H54 (cell line): ENCODE measurements at regions not wholly inside any gene's neighbourhood (a gene's known extent, or its start where the extent isn't known, plus 50 kb on each side); places are given as distances from the start of the nearest gene placed in this dataset.

Experiments used
- DNase-seq: peaks from one replicate; pipeline ENCODE4 v3.0.0; 2011; ENCODE audit warnings: low spot score, mixed read lengths; ENCODE audit not compliant: insufficient read length
- FAIRE-seq: peaks from 3 replicates; lab custom pipeline; 2011; peaks lifted over from hg19 to GRCh38; lab: Jason Lieb, UNC
- POLR2A ChIP-seq: IDR thresholded peaks from 2 replicates; pipeline ENCODE4 v1.6.1; 2011; ENCODE audit warnings: low read depth, mild to moderate bottlenecking, low read length

GRCh38 chrX:20825984-20826383 lies 548.2 kb upstream of the CNKSR2 start:
- FAIRE-seq (no peak), DNase-seq (no peak)
- TF ChIP-seq POLR2A = no peak

GRCh38 chrX:20803971-20804370 lies 537.3 kb upstream of the RPS6KA3 start:
- TF ChIP-seq POLR2A = no peak
- DNase-seq = no peak
- no peak for FAIRE-seq

GRCh38 chrX:20802036-20802435 lies 535.3 kb upstream of the RPS6KA3 start:
- DNase-seq (no peak), FAIRE-seq (no peak)
- no peak for TF ChIP-seq POLR2A

- no peak for DNase-seq
- FAIRE-seq = no peak
Observed at GRCh38 chrX:20796450-20796849, 529.7 kb upstream of the RPS6KA3 start.

GRCh38 chrX:20789103-20789502 lies 522.4 kb upstream of the RPS6KA3 start:
- DNase-seq = no peak
- FAIRE-seq = no peak

More at GRCh38 chrX:20796450-20796849, 529.7 kb upstream of the RPS6KA3 start:
- TF ChIP-seq POLR2A = no peak

GRCh38 chrX:20767346-20767745 lies 500.6 kb upstream of the RPS6KA3 start:
- no peak for TF ChIP-seq POLR2A
- FAIRE-seq = no peak
- no peak for DNase-seq

More at GRCh38 chrX:20789103-20789502, 522.4 kb upstream of the RPS6KA3 start:
- TF ChIP-seq POLR2A = no peak

GRCh38 chrX:20756585-20756984 lies 489.9 kb upstream of the RPS6KA3 start:
- FAIRE-seq (no peak), DNase-seq (no peak)
- no peak for TF ChIP-seq POLR2A

- FAIRE-seq (no peak), DNase-seq (no peak)
- TF ChIP-seq POLR2A = no peak
Observed at GRCh38 chrX:20753076-20753475, 486.4 kb upstream of the RPS6KA3 start.

GRCh38 chrX:20746690-20747089 lies 480.0 kb upstream of the RPS6KA3 start:
- TF ChIP-seq POLR2A = no peak
- DNase-seq (no peak), FAIRE-seq (no peak)

GRCh38 chrX:20743046-20743445 lies 476.3 kb upstream of the RPS6KA3 start:
- FAIRE-seq (no peak), DNase-seq (no peak)
- no peak for TF ChIP-seq POLR2A

- no peak for TF ChIP-seq POLR2A
- FAIRE-seq (no peak), DNase-seq (no peak)
Observed at GRCh38 chrX:20742106-20742505, 475.4 kb upstream of the RPS6KA3 start.

GRCh38 chrX:20740443-20740842 lies 473.7 kb upstream of the RPS6KA3 start:
- DNase-seq = no peak
- no peak for TF ChIP-seq POLR2A
- no peak for FAIRE-seq

GRCh38 chrX:20739038-20739745 lies 472.5 kb upstream of the RPS6KA3 start:
- TF ChIP-seq POLR2A = no peak
- FAIRE-seq = no peak
- no peak for DNase-seq

- TF ChIP-seq POLR2A = no peak
- DNase-seq (no peak), FAIRE-seq (no peak)
Observed at GRCh38 chrX:20729416-20729815, 462.7 kb upstream of the RPS6KA3 start.

GRCh38 chrX:20727447-20727846 lies 460.7 kb upstream of the RPS6KA3 start:
- DNase-seq (no peak), FAIRE-seq (no peak)
- no peak for TF ChIP-seq POLR2A
